ENCODE measurements at regions not wholly inside any gene's neighbourhood (a gene's known extent, or its start where the extent isn't known, plus 50 kb on each side); places are given as distances from the start of the nearest gene placed in this dataset.
"Not testable (repeated sequence)": the region's sequence is repeated elsewhere in the genome, so short reads cannot be mapped to it uniquely, and the experiment has no call there.

DNA sequence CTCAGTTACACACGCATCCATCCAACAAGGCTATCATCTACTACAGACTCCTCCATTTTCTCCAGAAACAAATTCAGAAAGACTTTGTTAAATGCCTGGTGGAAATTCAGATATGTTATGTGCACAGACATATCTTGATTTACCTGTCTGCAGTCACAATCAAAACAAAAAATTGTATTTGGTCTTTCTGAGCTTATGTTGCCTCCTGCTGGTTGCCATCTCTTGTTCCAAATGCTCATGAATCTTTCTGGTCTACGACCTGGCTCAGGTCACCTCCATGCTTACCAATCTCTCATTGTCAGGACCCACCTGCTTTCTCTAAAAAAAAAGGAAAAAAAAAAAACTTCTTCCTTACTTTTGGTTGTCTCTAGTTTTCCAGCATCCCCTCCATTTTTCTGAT, 169.2 kb upstream of the PLXNC1 start:
- no peak for DNase-seq (ENCODE audit: low read depth)

DNA sequence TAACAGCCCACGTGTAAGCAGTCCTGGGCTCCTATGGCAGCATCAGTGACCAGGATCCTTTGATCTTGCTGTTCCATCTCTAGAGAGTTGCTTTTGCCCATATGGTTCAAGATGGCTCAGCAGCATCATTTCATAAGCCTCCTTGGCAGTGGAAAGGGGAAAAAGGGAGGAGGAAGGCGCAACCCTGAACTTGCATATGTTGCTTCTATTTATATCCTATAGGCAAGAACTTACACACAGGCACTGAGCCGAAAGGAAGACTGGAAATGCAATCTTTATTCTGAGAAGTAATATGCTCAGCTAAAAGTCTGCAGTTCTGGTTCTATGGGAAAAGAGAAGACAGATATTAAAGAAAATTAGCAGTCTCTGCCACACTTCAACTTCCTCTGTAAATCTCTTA, 167.7 kb upstream of the PLXNC1 start:
- no peak for DNase-seq (ENCODE audit: low read depth)

DNA sequence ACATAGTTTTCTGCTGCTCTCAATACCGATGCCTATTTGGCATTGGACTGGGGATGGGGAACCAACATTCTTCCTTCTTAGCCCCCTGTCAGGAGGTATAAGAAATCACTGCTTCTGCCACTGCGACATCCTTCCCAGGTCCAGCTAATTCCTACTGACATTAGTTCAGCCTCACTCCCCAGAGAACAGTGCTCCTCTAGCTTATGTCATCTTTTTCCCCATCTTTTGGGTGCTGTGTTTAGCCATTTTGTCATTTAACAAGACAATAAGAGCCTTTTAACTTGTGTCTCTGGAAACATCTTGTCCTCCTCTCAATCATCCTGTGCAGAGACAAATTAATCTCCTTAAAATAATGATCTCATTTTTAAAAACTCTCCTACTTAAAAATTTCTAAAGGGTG, 167.0 kb upstream of the PLXNC1 start:
- no peak for DNase-seq (ENCODE audit: low read depth)

DNA sequence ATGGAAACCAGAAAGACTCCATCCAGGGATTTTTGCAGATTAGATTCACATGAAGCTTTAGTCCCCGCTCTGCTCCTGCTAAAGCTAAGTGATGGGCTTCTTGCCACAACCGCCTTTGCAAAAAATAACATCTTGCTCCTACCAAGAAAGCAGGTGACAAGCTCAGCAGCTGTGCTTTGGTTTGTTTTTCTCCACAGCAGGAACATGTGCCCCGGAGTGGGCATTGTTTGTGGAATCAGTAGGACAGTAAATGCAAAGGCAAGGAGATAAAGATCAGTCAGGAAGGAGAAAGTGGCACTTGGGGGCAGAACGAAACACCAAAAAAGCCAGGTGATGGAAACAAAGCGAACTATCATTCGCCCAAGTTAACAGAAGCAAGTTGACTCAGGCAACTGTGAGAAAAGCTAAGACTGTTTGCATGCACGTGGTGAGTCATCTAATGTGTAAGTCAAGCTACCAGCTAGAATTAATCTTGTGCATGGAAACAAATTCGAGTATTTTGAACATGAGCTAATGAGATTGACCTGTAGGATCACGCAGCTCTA, 165.5 kb upstream of the PLXNC1 start:
- DNase-seq (ENCODE audit: low read depth) = no peak

DNA sequence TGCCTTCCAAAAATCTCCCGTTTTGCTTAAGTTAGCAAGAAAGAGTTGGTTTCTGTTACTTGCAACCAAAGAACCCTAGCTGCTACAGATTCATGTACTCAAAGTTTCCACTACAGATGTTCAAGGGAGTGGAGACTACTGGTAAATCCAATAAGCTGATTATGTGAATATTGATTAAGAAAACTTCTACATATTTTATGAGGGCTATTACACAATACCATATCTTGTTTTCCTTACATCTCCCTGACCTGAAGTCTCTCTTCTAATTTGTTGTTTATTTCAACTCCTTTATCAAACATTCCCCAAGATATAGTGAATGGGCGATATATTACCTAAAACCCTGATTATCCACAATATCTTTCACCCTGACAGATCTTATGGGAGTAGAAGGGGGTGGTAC, 164.4 kb upstream of the PLXNC1 start:
- DNase-seq (ENCODE audit: low read depth) = no peak

DNA sequence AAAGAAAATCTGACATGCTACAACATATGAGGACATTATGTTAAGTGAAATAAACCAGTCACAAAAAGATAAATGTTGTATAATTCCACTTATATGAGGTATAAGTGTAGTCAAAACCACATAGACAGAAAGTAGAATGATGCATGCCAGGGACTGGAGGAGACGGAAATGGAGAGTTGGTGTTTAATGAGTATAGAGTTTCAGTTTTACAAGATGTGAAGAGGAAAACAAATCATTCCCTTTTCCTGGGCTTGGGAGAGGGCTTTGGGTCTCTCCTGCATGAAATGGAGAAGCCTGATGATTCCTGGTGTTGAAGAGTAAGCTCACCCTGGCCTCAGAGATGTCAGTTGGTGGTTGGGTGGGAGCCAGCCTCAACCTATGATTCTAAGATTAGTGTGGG, 158.4 kb upstream of the PLXNC1 start:
- DNase-seq (ENCODE audit: low read depth) = no peak

DNA sequence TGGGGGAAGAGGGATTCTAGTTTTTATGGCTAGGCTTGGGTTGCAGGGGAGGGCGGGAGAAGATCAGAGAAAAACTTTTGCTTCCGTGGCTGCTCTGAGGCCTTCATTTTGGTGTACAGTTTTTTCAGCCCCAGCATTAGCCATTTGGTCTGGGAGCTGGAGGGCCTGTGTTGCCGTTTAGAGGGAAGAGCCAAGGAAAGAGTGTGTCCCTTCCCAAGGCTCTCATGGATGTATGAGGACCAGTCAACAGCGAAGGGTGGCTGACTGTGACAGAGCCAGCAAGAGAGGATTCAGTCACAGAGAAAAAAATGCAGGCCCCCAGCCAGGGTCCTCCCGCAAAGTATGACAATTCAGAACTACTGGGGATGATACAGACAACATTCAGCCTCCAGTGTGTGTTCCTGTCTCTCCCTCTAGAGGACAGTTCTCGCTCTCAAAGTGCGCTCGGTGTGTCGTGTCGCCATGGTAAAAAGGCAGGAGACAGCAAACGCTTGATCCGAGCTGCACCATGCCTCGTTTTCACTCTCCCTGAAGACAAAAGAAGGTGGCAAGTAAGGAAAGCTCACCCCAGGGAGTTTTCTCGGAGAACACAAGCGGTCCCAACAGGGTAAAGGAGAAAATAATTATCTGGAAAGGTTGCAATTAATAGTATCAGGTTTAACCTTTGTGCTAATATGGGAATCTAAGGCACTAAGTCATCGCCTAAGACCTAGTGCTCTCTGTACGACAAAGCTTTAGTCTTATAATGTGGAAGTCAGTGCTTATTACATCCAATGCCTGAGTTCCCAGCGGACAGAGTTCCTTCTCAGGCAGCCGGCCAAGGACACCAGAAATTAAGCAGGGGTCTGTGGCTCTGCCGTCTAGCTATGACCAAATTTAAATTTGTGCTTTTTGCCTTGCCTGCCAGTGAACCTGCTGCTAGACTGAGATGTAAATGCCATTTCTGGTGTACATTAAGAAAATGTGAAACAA, 157.3 kb upstream of the PLXNC1 start:
- no peak for DNase-seq (ENCODE audit: low read depth)

DNA sequence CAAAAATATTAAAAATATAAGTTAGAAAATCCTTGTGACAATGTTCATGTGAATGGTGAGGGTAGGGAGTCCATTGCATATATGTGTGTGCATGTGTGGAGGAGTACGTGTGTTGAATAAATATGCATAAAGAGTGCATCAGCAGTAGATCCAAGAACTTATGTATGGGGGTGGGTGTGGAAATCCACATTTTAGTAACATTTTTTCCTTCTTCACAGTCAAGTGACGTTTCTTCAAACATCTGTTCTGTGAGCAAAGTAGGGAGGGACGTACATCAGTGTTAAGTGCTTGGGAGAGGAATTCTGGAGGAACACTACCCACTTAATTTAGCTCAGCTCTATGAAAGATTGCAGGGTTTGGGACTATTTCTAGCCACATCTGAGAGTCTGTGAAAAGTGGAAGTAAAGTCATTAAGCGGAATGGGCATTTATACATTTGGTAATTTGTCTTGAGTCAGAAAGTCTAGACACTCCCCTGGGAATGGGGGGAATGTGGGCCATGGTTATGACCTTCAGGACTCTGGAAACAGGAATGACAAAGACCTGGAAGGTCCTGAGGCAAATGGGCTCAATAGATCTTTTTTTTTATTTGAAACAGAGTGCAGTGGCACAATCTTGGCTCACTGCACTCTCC, 156.4 kb upstream of the PLXNC1 start:
- no peak for DNase-seq (ENCODE audit: low read depth)

DNA sequence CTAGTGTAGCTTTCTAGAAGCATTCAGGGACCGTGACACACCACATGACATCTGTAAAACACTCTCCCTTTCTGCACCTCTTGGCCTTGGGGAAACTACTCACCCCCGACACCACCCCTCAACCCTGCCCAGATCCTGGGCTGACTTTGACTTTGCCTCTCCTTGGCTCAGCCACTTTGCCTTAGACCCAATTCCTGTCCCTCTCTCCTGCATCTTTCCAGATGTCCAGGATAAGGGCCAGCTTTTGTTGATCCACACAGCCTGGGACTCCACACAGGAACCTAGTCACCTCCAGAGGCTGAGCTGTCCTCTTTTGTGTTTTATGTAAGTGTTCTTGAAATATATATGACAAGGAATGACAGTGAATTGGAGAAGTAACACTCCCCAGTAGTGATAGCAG, 153.7 kb upstream of the PLXNC1 start:
- no peak for DNase-seq (ENCODE audit: low read depth)

DNA sequence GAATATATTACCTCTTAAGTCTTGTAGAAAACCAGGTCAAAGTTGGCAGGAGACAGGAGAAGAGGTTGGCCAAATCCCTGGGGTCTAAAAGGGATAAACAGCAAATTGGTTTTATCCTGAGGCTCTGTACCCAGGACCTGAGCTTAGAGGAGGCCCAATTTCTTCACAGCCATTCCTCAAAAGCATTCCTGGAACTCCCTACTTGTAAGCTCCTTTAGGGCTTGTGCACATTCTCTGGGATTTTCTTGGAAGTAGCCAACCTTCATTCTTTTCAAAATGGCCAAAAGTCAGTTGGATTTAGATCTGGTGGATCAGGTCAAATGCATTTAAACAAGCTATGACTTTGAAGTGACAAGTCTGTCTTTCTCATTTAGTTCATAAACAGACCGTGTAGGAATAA, 152.1 kb upstream of the PLXNC1 start:
- no peak for DNase-seq (ENCODE audit: low read depth)

DNA sequence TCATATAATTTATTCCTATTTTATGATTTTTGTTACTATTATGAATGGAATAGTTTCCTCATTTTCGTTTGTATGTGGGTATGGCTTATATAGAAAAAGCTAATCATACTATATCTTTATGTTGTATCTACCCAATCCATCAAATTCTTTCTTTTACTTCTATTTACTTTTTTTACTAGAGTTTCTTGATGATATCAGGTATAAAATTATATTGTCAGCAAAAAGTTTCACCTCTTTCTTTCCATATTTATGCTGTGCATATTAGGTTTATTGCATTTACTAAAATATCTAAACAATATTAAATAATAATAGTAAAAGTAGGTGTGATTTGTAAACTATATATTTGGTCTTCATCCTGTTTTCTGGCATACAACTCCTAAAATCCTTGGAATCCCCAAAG, 146.7 kb upstream of the PLXNC1 start:
- no peak for DNase-seq (ENCODE audit: low read depth)

DNA sequence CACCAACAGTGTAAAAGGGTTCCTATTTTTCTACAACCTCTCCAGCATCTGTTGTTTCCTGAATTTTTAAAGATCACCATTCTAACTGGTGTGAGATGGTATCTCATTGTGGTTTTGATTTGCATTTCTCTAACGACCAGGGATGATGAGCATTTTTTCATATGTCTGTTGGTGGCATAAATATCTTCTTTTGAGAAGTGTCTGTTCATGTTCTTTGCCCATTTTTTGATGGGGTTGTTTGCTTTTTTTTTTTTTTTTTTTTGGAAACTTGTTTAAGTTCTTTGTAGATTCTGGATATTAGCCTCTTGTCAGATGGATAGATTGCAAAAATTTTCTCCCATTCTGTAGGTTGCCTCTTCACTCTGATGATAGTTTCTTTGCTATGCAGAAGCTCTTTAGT, 145.5 kb upstream of the PLXNC1 start:
- not testable (repeated sequence) for DNase-seq (ENCODE audit: low read depth)

DNA sequence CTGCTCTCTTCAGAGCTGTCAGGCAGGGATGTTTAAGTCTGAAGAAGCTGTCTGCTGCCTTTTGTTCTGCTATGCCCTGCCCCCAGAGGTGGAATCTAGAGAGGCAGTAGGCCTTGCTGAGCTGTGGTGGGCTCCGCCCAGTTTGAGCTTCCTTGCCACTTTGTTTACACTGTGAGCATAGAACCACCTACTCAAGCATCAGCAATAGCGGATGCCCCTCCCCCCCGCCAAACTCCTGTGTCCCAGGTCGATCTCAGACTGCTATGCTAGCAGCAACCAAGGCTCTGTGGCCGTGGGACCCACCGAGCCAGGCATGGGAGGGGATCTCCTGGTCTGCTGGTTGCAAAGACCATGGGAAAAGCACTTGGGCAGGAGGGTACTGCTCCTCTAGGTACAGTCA, 140.5 kb upstream of the PLXNC1 start:
- DNase-seq (ENCODE audit: low read depth) = not testable (repeated sequence)

DNA sequence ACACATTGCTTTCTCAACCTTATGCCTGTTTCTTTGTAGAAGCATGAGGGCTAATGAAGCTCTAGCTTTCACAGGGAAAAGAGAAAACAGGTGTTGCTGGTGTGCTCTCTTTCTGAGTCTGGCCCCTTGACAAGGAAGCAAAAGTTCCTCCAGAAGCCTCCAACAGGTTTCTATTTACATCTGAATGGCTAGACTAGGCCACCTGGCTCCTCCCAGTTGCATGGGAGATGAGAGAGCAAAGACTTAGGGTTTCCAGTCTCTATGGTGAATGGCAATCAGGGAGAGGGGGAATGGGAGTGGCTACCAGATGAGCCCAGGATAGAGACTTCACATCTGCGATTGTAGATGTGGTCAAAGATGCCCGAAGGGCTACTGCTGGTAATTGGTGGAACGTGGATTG, 138.1 kb upstream of the PLXNC1 start:
- DNase-seq (ENCODE audit: low read depth) = no peak

DNA sequence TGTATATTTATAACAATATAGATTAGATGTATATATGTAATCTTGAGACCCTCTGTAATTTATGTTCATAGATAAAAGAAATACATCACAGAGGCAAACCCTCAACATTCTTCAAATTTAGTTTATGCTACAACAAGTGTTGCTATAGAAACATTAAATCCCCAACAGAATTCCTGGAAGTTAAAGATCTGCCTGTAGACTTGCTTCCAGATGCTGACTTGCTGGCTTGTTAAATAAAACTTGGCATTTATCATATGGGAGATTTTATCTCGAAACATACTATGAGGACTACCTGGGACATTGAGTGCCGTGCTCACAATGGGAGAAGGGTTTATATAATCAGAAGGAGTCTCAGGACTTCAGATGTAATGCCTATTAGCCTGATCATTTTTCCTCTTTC, 136.3 kb upstream of the PLXNC1 start:
- DNase-seq (ENCODE audit: low read depth) = no peak

DNA sequence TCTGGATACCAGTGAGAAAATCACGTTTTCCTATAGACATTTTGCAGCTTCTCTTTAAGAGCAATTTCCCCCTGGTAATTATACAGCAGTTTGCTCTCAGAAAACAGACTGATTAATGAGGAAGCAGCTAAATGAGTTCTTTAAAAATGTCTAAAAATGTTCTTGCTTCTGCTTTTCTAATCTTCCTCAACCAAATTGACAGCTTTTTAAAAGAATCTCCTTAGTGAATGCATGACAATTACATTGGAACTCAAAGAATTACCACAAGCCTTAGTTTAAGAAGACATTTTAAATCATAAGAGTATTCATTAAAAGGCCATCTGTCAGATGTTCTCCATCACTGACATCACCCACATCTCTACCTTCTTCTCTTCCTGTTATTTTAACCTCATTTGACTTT, 135.8 kb upstream of the PLXNC1 start:
- DNase-seq (ENCODE audit: low read depth) = no peak

DNA sequence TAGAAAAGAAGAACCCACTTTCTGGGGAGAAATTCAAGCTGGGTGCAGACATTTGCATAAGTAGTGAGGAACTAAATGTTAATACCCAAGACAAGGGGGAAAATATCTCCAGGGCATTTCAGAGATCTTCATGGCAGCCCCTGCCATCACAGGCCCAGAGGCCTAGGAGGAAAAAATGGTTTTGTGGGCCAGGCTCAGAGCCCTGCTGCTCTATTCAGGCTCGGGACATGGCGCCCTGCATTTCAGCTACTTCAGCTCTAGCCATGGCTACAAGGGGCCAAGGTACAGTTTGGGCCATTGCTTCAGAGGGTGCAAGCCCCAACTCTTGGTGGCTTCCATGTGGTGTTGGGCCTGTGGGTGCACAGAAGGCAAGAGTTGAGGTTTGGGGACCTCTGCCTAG, 131.1 kb upstream of the PLXNC1 start:
- DNase-seq (ENCODE audit: low read depth) = not testable (repeated sequence)

DNA sequence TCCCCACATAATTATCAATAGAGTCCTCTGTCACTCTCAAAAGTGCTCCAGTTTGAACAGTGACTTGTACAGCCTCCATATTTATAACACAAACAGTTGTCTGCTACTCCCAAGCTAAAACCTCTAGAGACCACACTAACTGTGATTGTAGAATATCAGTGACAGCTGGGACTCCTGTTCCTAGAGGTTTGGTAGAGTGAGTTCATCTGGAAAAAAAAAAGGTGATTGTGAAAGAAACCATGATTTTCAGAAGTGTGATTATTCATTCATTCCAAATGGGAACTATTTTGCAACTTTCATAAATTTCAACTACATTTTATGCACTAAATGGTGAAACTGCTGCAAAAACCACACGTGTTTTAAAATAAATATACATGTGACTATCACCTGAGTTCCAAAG, 128.0 kb upstream of the PLXNC1 start:
- no peak for DNase-seq (ENCODE audit: low read depth)

DNA sequence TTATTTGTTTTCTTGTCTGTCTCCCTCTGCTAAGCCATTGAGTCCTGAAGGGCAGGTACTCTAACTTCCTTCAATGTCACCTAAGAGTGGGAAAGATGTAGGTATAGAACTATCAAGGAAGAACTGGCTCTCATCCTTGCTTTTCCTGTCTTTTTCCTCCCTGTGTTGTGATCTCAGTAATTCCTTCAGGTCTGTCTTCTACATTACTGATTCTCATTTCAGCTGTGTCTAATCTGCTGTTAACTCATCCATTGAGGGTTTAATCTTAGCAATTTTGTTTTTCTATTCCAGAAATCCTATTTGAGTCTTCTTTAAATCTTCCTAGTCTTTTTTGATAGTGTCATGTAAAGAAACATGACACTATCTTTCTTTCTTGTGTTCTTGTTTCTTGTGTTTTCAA, 124.5 kb upstream of the PLXNC1 start:
- DNase-seq (ENCODE audit: low read depth) = no peak

DNA sequence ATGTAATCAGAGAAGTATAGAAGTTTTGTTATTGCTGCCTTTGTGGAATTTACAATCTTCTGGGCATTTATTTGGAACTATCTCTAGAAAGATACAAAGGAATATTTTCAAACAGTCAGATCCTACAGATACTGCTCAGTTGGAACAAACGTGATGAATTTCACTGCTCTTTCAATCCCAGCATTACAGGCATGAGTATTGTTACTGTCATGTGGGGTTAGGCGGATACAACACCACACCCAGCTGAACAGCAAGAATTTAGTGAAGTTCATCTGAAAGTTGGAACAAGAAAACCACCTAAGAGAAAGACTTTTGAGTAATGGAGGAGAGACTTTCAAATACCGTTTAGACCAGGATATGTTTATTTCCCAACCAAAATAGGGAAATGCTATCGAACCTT, 123.3 kb upstream of the PLXNC1 start:
- DNase-seq (ENCODE audit: low read depth) = no peak

DNA sequence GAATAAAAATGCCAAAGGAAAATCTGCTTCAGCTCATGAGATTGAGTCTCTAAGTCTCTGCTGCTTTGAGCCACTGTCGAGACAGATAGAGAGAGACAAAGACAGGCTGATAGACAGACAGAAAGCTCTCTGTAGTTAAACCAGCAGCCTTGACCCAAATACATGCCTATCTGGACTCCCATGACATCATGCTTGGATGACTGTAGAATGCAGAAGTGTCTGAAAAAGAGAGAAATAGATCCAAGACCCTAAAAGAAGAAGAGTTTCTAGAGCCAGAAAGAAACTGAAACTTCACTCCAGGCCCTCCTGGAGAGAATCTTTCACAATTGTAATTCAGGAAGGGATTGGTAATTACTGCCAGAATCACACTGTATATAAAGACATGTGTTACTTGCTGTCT, 122.6 kb upstream of the PLXNC1 start:
- DNase-seq (ENCODE audit: low read depth) = no peak

DNA sequence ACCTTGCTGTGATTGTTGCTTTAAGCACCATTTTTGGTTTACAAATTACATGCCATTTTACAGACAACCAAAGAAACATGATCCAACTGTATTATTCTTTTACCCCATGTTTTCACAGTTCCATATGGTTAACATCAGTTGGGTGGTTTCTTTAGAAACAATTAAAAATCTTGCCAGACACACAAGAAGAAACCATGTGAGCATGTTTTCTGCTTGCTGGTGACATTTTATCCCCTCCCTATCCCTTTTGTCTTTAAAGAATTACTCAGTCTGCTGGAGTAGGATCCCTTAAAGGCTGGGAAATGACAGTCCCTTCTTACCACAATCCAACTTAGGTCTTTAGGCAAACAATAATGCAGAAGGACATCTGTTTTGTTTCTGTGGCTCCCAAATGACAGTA, 121.8 kb upstream of the PLXNC1 start:
- DNase-seq (ENCODE audit: low read depth) = no peak

DNA sequence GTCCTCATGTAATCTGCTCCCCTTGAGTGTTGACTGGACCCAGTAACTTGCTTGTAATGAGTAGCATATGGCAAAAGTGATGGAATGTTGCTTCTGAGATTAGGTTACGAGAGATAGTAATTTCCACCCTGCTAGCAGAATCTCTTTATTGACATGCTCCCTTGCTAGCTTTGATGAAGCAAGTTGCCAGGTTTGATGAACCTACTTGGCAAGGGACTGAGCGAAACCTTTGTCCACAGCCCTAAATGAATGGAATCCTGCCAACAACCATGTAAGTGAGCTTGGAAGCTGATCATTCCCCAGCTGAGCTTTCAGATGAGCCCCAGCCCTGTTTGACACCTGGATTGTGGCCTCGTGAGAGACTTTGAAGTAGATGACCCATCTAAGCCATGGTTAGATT, 120.8 kb upstream of the PLXNC1 start:
- no peak for DNase-seq (ENCODE audit: low read depth)

Data from HS-27A (cell line).